Caki2 (cell line): ENCODE measurements at regions not wholly inside any gene's neighbourhood (a gene's known extent, or its start where the extent isn't known, plus 50 kb on each side); places are given as distances from the start of the nearest gene placed in this dataset.

Experiments used
- DNase-seq: peaks from one replicate; pipeline ENCODE4 v3.0.0-alpha.2; 2015; ENCODE audit warnings: low read depth
- in situ Hi-C: cut with HindIII; loops from 2 replicates; pipeline ENCODE4 v1.10.0; 2016; ENCODE audit warnings: low sequenced_read_pairs, low pct_unique_long_range_greater_than_20kb, mixed read lengths

DNA sequence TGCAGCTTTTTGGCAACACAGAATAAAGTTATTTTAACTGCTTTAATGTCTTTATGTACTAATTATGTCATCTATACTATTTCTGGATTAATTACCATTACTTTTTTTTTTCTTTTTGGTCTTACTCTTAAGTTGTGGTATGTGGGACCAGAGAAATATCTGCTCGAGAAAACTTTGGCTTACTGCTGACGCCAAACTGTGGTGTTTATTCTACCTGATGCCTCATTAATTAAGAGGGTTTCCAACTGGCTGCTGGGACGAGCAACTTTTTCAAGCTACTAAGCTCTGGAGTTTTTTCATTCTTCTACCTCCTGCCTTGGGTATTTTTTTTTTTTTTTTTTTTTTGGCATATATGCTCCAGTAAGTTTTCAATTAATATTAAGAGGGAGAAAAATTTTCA lies 1257.5 kb downstream of the FSCB start:
- in situ Hi-C loops, result no loop called here
- DNase-seq, result no peak

DNA sequence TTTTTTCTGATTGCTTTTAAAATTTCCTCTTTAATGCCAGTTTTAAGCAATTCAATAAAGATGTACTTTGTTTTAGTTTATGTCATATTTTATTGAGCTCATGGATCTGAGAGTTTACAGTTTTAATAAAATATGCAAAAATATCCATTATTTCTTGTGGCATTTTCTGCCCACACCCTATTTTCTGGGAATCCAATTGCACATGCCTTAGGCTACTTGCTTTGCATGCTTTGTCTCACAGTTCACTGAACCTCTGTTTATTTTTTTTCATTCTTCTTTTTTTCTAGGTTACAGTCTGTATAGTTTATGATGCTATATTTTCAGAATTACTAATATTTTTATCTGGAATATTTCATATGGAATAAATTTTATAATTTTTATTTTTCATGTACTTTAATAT lies 1258.0 kb downstream of the FSCB start:
- no peak for DNase-seq
- in situ Hi-C loops, result no loop called here

DNA sequence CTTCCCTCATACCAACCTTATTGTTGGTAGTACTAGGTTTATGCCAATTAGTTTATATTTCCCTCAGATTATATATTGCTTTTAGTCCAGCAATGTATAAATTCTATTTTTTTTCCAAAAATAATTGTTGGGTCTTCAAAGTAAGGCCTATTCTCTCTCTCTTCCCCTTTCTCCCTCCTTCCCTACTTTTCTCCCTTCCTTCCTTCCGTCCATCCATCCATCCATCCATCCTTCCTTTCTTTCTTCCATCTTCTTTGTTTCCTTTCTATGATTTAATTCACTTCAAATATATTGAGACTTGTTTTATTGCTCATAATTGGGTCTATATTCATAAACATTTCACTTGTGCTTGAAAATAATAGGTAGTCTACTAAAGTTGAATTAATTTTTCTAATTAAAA lies 1259.2 kb downstream of the FSCB start:
- DNase-seq, result no peak
- in situ Hi-C loops, result no loop called here

DNA sequence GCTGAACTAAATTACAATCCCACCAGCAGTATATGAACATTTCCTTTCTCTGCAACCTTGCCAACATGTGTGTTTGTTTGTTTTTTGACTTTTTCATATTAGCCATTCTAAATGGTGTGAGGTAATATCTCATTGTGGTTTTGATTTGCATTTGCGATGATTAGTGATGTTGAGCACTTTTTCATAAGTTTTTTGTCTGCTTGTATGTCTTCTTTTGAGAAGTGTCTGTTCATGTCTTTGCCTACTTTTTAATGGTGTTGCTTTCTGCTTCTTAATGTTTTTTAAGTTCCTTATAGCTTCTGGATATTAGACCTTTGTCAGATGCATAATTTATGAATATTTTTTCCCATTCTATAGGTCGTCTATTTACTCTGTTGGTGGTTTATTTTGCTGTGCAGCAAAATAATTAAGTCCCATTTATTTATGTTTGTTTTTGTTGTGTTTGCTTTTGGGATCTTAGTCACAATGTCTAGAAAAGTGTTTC lies 1262.9 kb downstream of the FSCB start:
- in situ Hi-C loops, result no loop called here
- no peak for DNase-seq

DNA sequence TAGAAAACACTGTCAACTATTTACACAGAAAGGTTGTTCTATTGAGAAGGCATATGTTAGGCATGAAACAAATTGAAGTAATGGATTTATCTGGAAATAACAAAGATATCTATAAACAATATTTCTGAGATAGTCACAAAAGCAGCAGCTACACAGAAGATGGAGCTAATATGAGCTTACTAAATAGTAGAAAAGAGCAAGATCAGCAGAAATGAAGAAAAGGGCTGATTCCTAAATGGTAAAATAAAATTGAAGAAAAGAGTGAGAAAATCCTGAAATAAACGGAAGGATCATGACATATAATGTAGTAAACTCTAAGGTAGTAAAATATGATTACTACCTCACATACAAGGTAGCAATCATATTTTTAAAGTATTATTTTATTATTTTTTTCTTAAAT lies 1263.9 kb downstream of the FSCB start:
- in situ Hi-C loops, result no loop called here
- DNase-seq, result no peak

DNA sequence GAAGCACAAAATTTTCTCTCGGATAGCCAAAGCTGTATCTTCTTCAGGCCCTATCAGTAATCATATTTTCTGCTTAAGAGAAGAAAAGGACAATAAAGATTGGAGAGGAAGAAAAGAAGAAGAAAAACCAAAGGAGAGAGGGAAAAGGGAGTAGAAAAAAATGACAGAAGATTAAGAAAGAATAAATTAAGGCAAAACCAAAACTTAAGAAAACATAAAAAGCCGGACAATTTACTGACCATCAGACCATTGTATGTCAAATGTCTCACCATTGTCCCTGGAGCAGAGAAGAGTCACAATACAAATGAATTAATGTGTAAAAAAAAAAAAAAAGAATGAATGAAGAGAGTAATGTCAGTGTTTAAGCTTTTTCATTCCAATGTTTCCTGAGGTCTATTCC lies 1274.8 kb downstream of the FSCB start:
- in situ Hi-C loops, result no loop called here
- no peak for DNase-seq

DNA sequence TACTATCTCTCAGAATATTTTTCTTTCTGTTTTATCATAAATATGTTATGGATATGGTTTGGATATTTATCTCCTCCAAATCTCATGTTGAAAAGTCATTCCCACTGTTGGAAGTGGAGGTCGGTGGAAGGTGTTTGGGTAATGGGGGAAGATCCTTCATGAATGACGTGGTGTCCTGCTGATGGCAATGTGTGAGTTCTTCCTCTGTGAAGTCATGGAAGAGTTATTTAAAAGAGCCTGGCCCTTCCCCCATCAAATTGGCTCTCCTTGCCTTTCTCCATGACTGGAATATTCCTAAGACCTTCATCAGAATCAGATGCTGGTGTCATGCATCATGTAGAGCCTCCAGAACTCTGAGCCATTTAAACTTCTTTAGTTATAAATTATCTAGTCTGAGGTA lies 1291.6 kb downstream of the FSCB start:
- in situ Hi-C loops, result no loop called here
- DNase-seq, result no peak

DNA sequence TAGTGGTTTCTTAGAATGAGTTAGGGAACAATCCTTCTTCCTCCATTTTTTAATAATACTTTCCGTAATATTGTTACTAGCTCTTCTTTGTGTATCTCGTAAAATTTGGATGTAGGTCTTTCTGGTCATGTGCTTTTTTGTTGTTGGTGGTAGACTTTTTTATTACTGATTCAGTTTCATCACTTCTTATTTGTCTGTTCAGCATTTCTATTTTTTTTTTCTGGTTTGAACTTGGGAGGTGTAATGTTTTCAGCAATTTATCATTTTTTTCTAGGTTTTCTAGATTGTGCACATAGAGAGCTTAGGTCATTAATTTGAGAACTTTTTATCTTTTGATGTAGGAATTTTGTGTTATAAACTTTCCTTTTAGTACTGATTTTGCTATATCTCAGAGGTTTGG lies 1299.9 kb downstream of the FSCB start:
- no peak for DNase-seq
- in situ Hi-C loops, result no loop called here

DNA sequence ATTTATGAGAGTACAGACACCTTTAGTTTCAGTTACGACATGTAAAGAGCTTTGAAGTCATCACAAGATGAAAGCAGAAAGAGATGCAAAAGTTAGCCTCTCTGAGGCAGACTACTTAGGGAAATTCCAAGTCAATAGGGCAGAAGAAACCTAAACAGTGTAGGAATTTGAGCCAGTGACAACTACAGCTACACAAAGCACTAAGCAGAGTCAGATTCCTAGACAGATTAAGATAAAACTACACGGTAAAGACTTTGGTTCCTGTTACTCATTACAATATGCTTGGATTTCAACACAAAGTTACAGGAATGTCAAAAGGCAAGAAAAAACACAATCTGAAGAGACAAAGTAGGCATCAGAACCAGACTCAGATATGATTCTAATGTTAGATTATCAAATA lies 1302.3 kb downstream of the FSCB start:
- DNase-seq, result no peak
- in situ Hi-C loops, result no loop called here

DNA sequence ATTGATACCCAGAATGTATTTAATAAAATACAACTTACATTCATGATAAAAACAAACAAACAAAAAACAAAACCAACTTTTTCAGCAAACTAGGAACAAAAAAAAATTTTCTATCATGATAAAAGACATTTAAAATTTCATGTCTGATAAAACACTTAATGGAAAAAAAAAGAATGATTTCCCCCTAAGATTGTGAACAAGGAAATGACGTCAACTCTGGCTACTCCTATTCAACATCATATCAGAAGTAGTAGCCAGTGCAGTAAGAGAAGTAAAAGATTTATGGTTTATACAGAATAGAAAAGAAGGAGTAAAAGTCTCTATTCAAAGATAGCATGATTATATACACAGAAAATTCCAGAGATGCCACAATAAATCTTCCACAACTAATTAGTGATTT lies 1306.6 kb downstream of the FSCB start:
- in situ Hi-C loops, result no loop called here
- no peak for DNase-seq

DNA sequence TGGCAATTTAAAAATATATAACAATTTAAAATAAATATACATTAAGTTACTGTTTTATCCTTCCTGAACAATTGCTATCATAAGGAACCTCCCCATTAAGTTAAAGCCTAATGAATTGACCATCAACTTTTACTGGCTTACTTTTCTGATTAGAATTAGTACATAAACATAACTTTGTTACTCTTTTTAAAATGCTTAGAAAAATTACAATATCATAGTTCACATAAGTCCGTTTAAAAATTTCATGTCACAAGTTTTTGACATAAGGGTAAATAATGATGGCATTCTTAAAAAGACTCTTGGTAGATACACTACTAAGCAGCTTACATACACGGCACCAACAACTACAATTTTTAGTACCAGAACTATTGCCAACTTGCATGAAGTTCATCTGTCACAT lies 1308.6 kb downstream of the FSCB start:
- no peak for DNase-seq
- in situ Hi-C loops, result no loop called here

DNA sequence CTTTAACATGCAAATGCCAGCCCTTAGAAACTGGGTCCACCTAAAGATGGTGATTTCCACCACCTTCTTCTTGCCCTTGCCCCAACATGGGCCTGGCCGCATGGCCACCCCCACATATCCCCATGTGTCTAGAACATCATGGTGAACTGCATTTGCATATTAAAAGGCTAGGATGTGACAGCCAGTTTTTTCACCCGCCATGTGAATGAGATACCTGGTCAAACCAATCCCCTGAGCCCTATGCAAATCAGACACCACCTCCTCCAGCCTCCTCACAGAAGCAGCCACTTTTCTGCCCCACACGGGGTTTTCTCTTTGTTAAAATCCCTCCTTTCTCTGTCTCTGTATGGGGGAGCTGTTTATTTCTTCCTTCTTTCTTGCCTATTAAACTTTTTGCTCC lies 1322.5 kb downstream of the FSCB start:
- DNase-seq, result no peak
- in situ Hi-C loops, result no loop called here

DNA sequence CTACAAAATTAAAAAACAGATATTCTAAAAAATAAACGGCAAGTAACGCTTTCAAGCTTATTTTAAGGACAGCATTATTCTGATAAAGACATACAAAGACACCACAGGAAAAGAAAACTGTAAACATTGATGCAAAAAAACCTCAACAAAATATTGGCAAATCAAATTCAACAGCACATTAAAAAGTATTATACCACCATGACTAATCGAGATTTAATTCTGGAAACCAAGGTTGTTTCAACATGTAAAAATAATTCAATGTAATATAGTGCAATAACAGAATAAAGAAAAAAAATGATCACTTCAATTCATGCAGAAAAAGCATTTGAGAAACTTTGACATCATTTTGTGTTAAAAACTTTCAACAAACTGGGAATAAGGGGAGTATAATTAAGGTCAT lies 1323.2 kb downstream of the FSCB start:
- in situ Hi-C loops, result no loop called here
- no peak for DNase-seq

DNA sequence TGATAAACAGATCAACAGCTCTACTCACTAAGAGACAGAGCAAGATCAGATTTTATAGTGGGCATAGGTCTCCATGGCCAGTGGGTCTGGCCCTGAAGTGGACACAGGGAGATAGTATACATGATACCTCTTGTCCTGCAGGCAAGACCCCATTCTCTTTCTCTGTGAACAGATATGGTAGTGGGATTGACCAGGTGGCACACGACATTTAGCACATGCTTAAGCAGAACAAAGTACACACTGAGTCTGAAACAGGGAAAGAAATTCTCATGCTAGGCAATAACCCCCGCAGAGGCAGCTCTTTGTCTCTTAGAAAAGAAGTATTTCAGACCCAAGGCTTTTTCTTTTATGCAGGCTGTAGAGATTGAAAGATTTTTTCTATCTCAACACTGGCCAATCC lies 1331.2 kb downstream of the FSCB start:
- in situ Hi-C loops, result no loop called here
- no peak for DNase-seq

DNA sequence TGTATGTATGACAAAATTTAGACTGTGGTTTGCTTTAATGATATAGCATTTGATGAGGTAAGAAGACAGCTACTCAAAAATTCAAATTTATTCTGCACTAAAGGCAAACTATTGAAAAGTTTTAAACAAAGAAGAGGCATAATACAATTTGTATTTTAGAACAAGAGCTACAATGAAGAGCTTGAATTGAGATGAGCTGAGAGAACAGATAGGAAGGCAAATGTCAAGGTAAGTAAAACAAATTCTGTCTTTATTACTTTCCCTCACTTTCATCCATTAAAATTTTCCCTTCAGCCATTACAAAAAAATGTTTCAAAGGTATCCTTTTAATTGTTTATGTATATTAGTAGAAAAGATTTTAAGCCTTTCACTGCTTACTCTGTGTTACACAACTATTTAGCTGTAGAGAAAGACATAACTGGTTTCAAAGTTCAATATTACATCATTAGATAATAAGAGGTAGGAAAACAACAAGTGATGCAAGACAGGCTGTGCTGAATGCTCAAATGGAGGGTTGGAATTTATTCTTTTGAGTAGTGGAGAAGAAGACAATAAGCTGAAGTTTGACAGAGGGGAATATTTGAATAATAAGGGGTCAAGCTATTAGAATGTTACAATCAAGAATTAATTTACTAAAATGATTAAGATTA lies 1334.1 kb downstream of the FSCB start:
- in situ Hi-C loops, result no loop called here
- DNase-seq, result no peak

DNA sequence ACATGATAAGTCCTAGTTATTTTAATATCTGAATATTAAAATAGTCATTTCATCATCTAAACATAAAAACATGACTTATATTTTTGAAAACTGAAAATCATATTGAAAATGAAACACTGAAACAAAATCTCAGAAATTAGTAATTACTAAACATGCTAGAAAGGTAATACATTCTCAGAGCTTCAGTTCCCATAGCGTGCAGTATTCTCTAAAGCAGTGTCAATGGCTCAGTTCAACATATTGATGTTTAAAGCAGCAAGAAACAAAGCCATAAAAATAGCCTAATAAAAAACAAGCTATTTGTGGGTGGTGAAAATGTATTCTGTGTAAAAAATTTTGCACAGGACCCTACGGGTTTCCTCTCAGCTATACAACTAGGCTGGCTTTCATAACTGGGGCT lies 1337.4 kb downstream of the FSCB start:
- in situ Hi-C loops, result no loop called here
- DNase-seq, result no peak

DNA sequence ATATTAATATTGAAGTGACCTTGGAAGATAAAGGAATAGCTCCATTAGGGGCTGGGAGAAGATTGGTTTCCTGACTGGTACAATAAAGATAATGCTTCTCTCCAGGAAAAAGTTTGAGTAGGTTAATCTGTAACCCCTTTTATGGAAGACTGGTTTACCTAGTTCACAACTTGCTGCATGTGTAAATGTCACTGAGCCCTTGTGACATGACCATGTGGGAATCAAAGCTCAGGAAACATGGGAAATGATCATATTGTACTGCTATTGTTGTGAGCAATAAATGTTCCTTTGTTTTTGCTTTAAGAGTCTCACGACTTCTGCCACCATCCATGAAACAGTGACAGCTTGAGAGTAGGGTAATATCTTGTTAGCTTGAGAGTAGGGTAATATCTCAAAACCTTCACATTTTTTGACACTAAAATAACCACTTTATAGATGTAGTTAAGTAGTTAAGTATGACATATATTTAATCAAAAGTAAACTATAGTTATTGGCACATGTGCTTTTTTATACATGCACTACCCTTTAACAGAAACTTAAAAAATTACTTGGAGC lies 1338.6 kb downstream of the FSCB start:
- in situ Hi-C loops, result no loop called here
- DNase-seq, result peak; percentile 3

DNA sequence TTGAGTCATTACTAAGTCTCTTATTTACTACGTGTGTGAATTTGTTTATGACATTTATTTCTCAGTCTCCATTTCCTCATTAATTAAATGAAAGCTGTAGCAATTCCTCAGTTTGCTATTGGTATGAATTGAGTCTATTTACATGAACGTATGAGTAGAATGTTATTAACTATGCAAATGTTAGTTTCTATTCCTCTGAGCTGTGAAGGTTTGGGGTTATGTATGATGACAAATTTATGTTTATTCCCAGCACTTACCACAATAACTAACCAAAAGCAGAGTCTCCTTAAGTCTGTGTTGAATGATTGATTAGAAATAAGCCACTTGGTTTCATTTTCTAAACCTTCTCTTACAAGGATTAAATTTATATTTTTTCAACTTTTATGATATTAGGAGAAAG lies 1340.9 kb downstream of the FSCB start:
- in situ Hi-C loops, result no loop called here
- no peak for DNase-seq

DNA sequence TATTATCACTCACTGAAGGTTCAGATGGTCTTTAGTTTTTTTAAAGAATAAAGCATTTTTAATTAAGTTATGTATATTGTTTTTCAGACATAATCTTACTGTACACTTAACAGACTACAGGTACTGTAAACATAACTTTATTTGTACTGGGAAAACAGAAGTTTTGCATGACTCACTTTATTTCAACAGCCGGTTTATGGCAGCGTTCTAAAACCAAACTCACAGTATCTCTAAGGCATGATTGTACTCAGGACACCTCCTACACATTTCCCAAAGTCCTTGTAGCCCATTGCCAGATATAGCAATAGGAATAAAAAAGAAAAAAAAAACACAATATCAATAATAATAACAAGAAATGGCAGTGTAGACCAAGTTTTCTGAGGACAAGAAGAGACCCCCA lies 1341.4 kb downstream of the FSCB start:
- DNase-seq, result no peak
- in situ Hi-C loops, result no loop called here

DNA sequence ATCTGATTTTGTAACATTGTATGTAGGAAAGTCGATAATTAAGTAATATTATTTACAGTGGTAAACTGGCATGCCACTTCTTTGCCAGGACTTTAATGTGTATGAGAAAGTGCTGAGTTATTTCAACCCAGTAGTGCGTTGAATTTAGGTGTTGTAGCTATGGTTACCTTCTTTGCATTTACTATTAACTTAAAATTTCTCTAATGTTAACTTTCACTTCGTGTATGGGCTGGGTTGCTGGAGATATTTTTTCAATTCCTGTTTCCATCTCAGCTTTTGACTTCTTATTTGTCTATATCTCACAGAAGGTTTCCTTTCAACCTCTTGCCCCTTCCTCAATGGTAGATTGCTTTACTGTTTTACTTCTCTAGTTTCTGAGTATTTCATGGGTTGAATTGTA lies 1345.6 kb downstream of the FSCB start:
- in situ Hi-C loops, result no loop called here

More for the DNA sequence above, 1345.6 kb downstream of the FSCB start:
- no peak for DNase-seq
